ENCODE measurements at regions not wholly inside any gene's neighbourhood (a gene's known extent, or its start where the extent isn't known, plus 50 kb on each side); places are given as distances from the start of the nearest gene placed in this dataset.

DNA sequence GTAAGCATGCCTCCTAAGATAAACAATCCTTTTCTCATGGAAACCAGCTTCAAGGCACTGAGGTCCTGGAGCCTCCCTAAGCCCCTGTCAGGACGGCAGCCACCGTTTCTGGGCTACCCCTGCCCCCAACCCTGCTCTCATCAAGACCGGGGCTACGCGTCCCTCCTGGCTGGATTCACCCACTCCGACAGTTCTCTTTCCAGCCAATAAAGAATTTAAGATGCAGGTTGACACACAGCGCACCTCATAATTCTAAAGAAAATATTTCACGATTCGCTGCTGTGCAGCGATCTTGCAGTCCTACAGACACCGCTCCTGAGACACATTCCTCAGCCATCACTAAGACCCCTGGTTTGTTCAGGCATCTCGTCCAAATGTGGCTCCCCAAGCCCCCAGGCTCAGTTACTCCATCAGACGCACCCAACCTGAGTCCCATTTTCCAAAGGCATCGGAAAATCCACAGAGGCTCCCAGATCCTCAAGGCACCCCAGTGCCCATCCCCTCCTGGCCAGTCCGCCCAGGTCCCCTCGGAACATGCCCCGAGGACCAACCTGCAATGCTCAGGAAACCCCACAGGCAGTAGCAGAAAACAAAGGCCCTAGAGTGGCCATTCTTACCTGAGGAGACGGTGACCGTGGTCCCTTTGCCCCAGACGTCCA, 336.3 kb downstream of the TMEM121 start:
- ATAC-seq (ENCODE audit: insufficient read depth, low FRiP score): no peak

DNA sequence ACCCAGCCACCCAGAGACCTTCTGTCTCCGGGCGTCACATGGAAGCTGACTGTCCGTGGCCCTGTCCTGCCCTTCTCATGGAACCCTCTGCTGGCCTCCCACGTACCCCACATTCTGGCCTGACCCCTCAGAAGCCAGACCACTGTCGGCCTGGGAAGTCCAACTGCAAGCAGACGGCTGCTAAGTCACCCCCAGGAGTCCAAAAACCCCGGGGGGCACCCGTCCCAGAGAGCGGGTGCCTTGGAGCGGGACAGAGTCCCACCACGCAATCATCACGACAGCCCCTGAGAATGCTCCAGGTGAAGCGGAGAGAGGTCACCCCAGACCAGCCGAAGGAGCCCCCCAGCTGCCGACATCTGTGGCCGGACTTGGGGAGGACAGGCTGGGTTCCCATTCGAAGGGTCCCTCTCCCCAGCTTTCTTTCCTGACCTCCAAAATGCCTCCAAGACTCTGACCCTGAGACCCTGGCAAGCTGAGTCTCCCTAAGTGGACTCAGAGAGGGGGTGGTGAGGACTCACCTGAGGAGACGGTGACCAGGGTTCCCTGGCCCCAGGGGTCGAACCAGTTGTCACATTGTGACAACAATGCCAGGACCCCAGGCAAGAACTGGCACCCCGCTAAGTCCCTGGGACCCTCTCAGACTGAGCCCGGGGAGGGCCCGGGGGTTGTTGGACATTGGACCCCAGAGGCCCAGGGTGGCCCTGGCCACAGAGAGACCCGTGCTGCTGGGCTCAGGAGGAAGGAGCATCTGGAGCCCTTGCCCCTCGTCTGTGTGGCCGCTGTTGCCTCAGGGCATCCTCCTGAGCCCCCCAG, 337.1 kb downstream of the TMEM121 start:
- DNase-seq (no peak), ATAC-seq (ENCODE audit: insufficient read depth, low FRiP score) (no peak)
- no peak overlapping the region for H3K27ac ChIP-seq (ENCODE audit: low read depth in 1 of 2, low read length in 1 of 2)
- TF ChIP-seq, protein P1, sequence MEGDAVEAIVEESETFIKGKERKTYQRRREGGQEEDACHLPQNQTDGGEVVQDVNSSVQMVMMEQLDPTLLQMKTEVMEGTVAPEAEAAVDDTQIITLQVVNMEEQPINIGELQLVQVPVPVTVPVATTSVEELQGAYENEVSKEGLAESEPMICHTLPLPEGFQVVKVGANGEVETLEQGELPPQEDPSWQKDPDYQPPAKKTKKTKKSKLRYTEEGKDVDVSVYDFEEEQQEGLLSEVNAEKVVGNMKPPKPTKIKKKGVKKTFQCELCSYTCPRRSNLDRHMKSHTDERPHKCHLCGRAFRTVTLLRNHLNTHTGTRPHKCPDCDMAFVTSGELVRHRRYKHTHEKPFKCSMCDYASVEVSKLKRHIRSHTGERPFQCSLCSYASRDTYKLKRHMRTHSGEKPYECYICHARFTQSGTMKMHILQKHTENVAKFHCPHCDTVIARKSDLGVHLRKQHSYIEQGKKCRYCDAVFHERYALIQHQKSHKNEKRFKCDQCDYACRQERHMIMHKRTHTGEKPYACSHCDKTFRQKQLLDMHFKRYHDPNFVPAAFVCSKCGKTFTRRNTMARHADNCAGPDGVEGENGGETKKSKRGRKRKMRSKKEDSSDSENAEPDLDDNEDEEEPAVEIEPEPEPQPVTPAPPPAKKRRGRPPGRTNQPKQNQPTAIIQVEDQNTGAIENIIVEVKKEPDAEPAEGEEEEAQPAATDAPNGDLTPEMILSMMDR (IDR thresholded peaks at IDR 0.05; ENCODE audit: control extremely low read depth, extremely low read depth): no peak
- no peaks in the 10 kb centered on the region for H3K27me3 ChIP-seq (ENCODE audit: control insufficient read depth in 3 of 3, insufficient read depth in 3 of 3, low read length in 2 of 3)
- H3K36me3 ChIP-seq (ENCODE audit: control insufficient read depth in 4 of 4, insufficient read depth in 4 of 4, low read length in 4 of 4): no peaks in the 10 kb centered on the region
- no peaks in the 10 kb centered on the region for H3K4me1 ChIP-seq (ENCODE audit: control insufficient read depth in 5 of 5, insufficient read depth in 5 of 5, low read length in 5 of 5)
- WGBS, 2 donors: 33 to 70% methylated on average over 24 to 25 of the region's 25 CpGs
- H3K4me3 ChIP-seq: no peak overlapping the region
- peaks cover 0 to 5% (median 0%) of the 10 kb centered on the region in 4 donors for H3K9me3 ChIP-seq (ENCODE audit: control insufficient read depth in 4 of 4, insufficient read depth in 3 of 4, low read length in 3 of 4)
- H3K9ac ChIP-seq (ENCODE audit: insufficient read depth in 1 of 2, low read length in 2 of 2): no peak overlapping the region

More for the DNA sequence above, 336.3 kb downstream of the TMEM121 start:
- peak in 1 of 3 donors; percentile 8 for DNase-seq
- TF ChIP-seq, protein P1 (IDR thresholded peaks at IDR 0.05; ENCODE audit: control extremely low read depth, extremely low read depth): no peak
- Histone ChIP-seq H3K9ac (ENCODE audit: insufficient read depth in 1 of 2, low read length in 2 of 2) (no peak overlapping the region), H3K4me1 (ENCODE audit: control insufficient read depth in 5 of 5, insufficient read depth in 5 of 5, low read length in 5 of 5) (no peaks in the 10 kb centered on the region), H3K36me3 (ENCODE audit: control insufficient read depth in 4 of 4, insufficient read depth in 4 of 4, low read length in 4 of 4) (no peaks in the 10 kb centered on the region), H3K4me3 (no peak overlapping the region), H3K27ac (ENCODE audit: low read depth in 1 of 2, low read length in 1 of 2) (no peak overlapping the region), H3K9me3 (ENCODE audit: control insufficient read depth in 4 of 4, insufficient read depth in 3 of 4, low read length in 3 of 4) (peaks cover 0 to 2% (median 0%) of the 10 kb centered on the region in 4 donors), H3K27me3 (ENCODE audit: control insufficient read depth in 3 of 3, insufficient read depth in 3 of 3, low read length in 2 of 3) (no peaks in the 10 kb centered on the region)
- WGBS, 2 donors: 41 to 62% methylated on average over 20 of the region's 20 CpGs

DNA sequence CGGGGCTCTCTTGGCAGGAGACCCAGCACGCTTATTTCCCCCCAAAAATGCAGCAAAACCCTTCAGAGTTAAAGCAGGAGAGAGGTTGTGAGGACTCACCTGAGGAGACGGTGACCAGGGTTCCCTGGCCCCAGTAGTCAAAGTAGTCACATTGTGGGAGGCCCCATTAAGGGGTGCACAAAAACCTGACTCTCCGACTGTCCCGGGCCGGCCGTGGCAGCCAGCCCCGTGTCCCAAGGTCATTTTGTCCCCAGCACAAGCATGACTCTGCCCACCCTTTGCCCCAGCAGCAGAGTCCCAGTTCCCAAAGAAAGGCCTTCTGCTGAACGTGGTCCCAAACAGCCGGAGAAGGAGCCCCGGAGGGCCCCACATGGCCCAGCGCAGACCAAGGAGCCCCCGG, 337.7 kb downstream of the TMEM121 start:
- TF ChIP-seq, protein P1 (IDR thresholded peaks at IDR 0.05; ENCODE audit: control extremely low read depth, extremely low read depth): no peak
- no peaks in the 10 kb centered on the region for H3K36me3 ChIP-seq (ENCODE audit: control insufficient read depth in 4 of 4, insufficient read depth in 4 of 4, low read length in 4 of 4)
- H3K27ac ChIP-seq (ENCODE audit: low read depth in 1 of 2, low read length in 1 of 2): no peak overlapping the region
- H3K9me3 ChIP-seq (ENCODE audit: control insufficient read depth in 4 of 4, insufficient read depth in 3 of 4, low read length in 3 of 4): peaks cover 0 to 5% (median 0%) of the 10 kb centered on the region in 4 donors
- 28 to 73% methylated on average over 13 of the region's 13 CpGs for WGBS, 2 donors
- H3K4me3 ChIP-seq: no peak overlapping the region
- H3K4me1 ChIP-seq (ENCODE audit: control insufficient read depth in 5 of 5, insufficient read depth in 5 of 5, low read length in 5 of 5): no peaks in the 10 kb centered on the region
- no peaks in the 10 kb centered on the region for H3K27me3 ChIP-seq (ENCODE audit: control insufficient read depth in 3 of 3, insufficient read depth in 3 of 3, low read length in 2 of 3)
- ATAC-seq (ENCODE audit: insufficient read depth, low FRiP score) (no peak), DNase-seq (no peak)
- H3K9ac ChIP-seq (ENCODE audit: insufficient read depth in 1 of 2, low read length in 2 of 2): no peak overlapping the region
